Neural crest cell (in vitro differentiated cells): ENCODE measurements at regions not wholly inside any gene's neighbourhood (a gene's known extent, or its start where the extent isn't known, plus 50 kb on each side); places are given as distances from the start of the nearest gene placed in this dataset.

Source experiments
- DNase-seq: peaks from one replicate; pipeline ENCODE4 v3.0.0; 2021; ENCODE audit warnings: low read depth, mixed read lengths, low spot score
- H3K27ac Mint-ChIP-seq: one replicate; pipeline ENCODE4 v1.8.0; 2021; ENCODE audit warnings: mild to moderate bottlenecking, mixed read lengths; ENCODE audit not compliant: unreplicated experiment
- H3K27me3 Mint-ChIP-seq: 2 replicates; pipeline ENCODE4 v1.8.0; 2021; ENCODE audit warnings: low read depth, mild to moderate bottlenecking, mixed read lengths
- H3K36me3 Mint-ChIP-seq: 2 replicates; pipeline ENCODE4 v1.8.0; 2021; ENCODE audit warnings: low read depth, mild to moderate bottlenecking, mixed read lengths
- H3K4me1 Mint-ChIP-seq: 2 replicates; pipeline ENCODE4 v1.8.0; 2021; ENCODE audit warnings: mixed read lengths
- H3K4me3 Mint-ChIP-seq: one replicate; pipeline ENCODE4 v1.8.0; 2021; ENCODE audit warnings: mild to moderate bottlenecking, mixed read lengths
- H3K9me3 Mint-ChIP-seq: 2 replicates; pipeline ENCODE4 v1.8.0; 2021; ENCODE audit warnings: mixed read lengths
- TF ChIP-seq, protein P1 (sequence below): fragments of 200-600 bp; sonication (generic); conservative IDR thresholded peaks from 2 replicates; pipeline ENCODE4 v1.5.0; 2021; ENCODE audit warnings: antibody characterized with exemption, mild to moderate bottlenecking

DNA sequence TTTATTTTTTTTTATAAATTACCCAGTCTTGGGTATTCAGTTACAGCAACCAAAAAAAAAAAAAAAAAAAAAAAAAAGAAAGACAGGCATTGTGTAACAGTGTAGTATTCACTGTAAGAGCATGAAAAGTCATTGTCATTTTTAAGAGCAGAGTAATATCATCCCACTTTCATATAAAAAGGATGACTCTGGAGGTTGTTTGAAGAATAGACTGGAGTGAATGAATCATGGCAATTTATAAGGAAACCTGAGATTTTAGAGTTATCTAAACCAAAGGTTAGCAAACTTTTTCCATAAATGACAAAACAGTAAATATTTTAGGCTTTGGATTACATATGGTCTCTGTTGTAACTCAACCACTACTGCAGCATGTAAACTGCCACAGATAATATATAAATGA lies 794.9 kb downstream of the NTRK3 start:
- Mint-ChIP-seq H3K27me3 (no peaks in the 10 kb centered on the region), H3K36me3 (peaks cover 6% of the 10 kb centered on the region), H3K9me3 (no peaks in the 10 kb centered on the region), H3K27ac (no peak overlapping the region), H3K4me1 (peaks cover 5% of the 10 kb centered on the region), H3K4me3 (no peak overlapping the region)
- DNase-seq: no peak
- TF ChIP-seq, protein P1, sequence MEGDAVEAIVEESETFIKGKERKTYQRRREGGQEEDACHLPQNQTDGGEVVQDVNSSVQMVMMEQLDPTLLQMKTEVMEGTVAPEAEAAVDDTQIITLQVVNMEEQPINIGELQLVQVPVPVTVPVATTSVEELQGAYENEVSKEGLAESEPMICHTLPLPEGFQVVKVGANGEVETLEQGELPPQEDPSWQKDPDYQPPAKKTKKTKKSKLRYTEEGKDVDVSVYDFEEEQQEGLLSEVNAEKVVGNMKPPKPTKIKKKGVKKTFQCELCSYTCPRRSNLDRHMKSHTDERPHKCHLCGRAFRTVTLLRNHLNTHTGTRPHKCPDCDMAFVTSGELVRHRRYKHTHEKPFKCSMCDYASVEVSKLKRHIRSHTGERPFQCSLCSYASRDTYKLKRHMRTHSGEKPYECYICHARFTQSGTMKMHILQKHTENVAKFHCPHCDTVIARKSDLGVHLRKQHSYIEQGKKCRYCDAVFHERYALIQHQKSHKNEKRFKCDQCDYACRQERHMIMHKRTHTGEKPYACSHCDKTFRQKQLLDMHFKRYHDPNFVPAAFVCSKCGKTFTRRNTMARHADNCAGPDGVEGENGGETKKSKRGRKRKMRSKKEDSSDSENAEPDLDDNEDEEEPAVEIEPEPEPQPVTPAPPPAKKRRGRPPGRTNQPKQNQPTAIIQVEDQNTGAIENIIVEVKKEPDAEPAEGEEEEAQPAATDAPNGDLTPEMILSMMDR: no peak

DNA sequence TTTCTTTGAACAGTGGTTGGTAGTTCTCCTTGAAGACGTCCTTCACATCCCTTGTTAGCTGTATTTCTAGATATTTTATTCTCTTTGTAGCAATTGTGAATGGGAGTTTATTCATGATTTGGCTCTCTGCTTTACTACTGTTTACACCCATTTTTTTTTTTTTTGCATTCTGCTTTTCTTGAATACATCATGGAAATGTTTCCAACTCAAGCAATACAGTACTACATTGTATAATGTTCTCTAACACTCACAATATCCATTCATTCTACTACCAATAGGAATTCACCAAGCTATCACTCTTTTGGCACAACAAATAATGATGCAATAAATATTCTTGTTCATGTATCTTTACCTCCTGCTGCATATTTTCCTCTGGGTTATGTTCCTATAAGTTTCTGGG lies 801.7 kb downstream of the NTRK3 start:
- DNase-seq: no peak
- Mint-ChIP-seq H3K27me3 (no peaks in the 10 kb centered on the region), H3K9me3 (peaks cover 7% of the 10 kb centered on the region), H3K4me3 (no peak overlapping the region), H3K4me1 (no peaks in the 10 kb centered on the region), H3K27ac (no peak overlapping the region), H3K36me3 (peaks cover 3% of the 10 kb centered on the region)
- TF ChIP-seq, protein P1: no peak

DNA sequence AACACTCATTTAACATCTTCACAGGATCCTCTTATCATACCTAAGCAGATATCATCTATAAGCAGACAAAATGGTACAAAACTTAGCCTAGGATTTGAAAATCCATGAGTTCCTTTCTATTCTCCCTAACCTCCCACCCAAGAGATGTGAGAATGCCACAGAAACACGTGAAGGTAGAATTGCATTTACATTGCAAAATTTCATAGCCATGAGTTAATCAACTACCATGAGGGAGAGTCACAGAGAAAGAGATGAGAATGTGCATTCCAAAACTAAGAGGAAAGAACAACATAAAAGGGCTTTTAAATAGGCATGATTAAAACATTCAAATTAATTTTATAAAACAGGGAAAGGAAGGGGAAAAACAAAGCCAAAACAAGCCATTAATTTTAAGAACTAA lies 806.2 kb downstream of the NTRK3 start:
- H3K9me3 Mint-ChIP-seq: peaks cover 10% of the 10 kb centered on the region
- no peaks in the 10 kb centered on the region for H3K27me3 Mint-ChIP-seq
- TF ChIP-seq, protein P1: no peak
- H3K27ac Mint-ChIP-seq: no peak overlapping the region
- no peak for DNase-seq
- H3K4me3 Mint-ChIP-seq: no peak overlapping the region
- H3K36me3 Mint-ChIP-seq: no peaks in the 10 kb centered on the region
- no peaks in the 10 kb centered on the region for H3K4me1 Mint-ChIP-seq

DNA sequence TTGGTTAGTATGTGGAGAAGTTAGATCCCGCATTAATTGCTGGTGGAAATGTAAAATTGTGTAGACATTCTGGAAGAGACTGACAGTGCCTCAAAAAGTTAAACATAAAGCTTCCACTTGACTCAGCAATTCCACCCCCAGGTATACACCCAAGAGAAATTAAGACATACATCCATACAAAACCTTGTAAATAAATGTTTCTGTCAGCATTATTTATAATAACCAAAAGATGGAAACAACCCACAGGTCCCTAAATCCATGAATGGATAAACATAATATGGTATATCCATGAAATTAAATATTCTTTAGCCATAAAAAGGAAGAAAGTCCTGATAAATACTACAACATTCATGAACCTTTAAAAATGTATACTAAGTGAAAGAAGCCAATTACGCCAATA lies 817.4 kb downstream of the NTRK3 start:
- no peak overlapping the region for H3K4me3 Mint-ChIP-seq
- peaks cover 6% of the 10 kb centered on the region for H3K9me3 Mint-ChIP-seq
- TF ChIP-seq, protein P1: no peak
- peaks cover 3% of the 10 kb centered on the region for H3K4me1 Mint-ChIP-seq
- no peaks in the 10 kb centered on the region for H3K36me3 Mint-ChIP-seq
- H3K27me3 Mint-ChIP-seq: peaks cover 5% of the 10 kb centered on the region
- no peak overlapping the region for H3K27ac Mint-ChIP-seq
- DNase-seq: no peak

DNA sequence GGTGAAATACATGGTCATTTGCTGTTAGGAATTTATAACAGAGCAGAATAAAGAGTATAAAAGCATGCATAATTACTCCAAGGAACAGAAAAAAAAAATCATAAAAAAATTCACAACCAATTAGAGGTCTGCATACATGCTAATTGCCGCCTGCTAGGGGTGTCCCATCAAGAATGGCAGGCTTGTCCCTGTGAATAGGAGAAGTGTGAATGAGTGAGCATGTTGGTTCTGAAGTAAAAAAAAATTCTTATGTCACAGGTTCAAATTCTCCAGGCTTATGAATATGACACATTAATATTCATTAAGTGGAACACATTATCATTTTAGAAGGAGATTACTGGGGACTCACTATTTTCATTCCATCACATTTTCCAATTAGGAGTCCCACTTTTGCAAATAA lies 822.7 kb downstream of the NTRK3 start:
- no peak for DNase-seq
- TF ChIP-seq, protein P1: no peak
- Mint-ChIP-seq H3K4me1 (peaks cover 3% of the 10 kb centered on the region), H3K9me3 (peaks cover 1% of the 10 kb centered on the region), H3K4me3 (no peak overlapping the region), H3K27ac (no peak overlapping the region), H3K36me3 (no peaks in the 10 kb centered on the region), H3K27me3 (peaks cover 7% of the 10 kb centered on the region)

DNA sequence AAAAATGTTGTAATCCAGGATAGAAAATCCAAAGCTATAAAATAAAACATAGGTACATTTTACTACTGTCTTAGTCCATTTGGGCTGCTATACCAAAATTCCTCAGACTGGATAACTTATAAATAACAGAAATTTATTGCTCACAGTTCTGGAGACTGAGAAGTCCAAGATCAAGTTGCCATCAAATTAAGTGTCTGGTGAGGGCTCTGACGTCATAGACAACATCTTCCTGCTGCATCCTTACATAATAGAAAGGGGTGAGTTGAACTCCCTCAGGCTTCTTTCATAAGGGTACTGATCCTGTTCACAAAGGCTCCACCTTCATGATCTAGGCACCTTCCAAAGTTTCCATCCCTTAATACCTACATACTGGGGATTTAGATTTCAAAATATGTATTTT lies 826.8 kb downstream of the NTRK3 start:
- Mint-ChIP-seq H3K27me3 (peaks cover 2% of the 10 kb centered on the region), H3K36me3 (no peaks in the 10 kb centered on the region), H3K9me3 (peaks cover 4% of the 10 kb centered on the region), H3K27ac (no peak overlapping the region), H3K4me3 (no peak overlapping the region), H3K4me1 (peaks cover 3% of the 10 kb centered on the region)
- TF ChIP-seq, protein P1: no peak
- no peak for DNase-seq
